GM13976 (cell line): ENCODE measurements at regions not wholly inside any gene's neighbourhood (a gene's known extent, or its start where the extent isn't known, plus 50 kb on each side); places are given as distances from the start of the nearest gene placed in this dataset.
"Not testable (repeated sequence)": the region's sequence is repeated elsewhere in the genome, so short reads cannot be mapped to it uniquely, and the experiment has no call there.

ENCODE experiments used
- DNase-seq: peaks from one replicate; pipeline ENCODE4 v3.0.0; 2012; ENCODE audit warnings: low spot score
- CTCF ChIP-seq: IDR thresholded peaks from 2 replicates; pipeline ENCODE4 v1.5.1; 2012; ENCODE audit warnings: borderline replicate concordance, mild to moderate bottlenecking; ENCODE audit not compliant: insufficient read depth; ENCODE audit errors: extremely low read depth, missing control alignments, control extremely low read depth
- in situ Hi-C: fragments of 300-500 bp; cut with MboI; formaldehyde crosslinking; loops from one replicate; pipeline ENCODE4 v1.12.0; 2022; ENCODE audit warnings: low sequenced_read_pairs, mixed read lengths, inconsistent platforms; ENCODE audit not compliant: unreplicated experiment

GRCh38 chr2:2729246-2729645 is 398.2 kb upstream of the MYT1L start:
- in situ Hi-C loops = no loop called here
- no peak for TF ChIP-seq CTCF
- no peak for DNase-seq

- no peak for TF ChIP-seq CTCF
- DNase-seq = no peak
- in situ Hi-C loops = no loop called here
Measured at GRCh38 chr2:2728635-2729034, 397.6 kb upstream of the MYT1L start.

GRCh38 chr2:2727876-2728511 is 396.9 kb upstream of the MYT1L start:
- no peak for TF ChIP-seq CTCF
- no peak for DNase-seq
- in situ Hi-C loops = no loop called here

GRCh38 chr2:2726163-2726562 is 395.1 kb upstream of the MYT1L start:
- no peak for TF ChIP-seq CTCF
- DNase-seq = no peak
- in situ Hi-C loops = no loop called here

GRCh38 chr2:2723064-2723463 is 392.0 kb upstream of the MYT1L start:
- no peak for DNase-seq
- no peak for TF ChIP-seq CTCF
- in situ Hi-C loops = no loop called here

GRCh38 chr2:2721296-2721835 is 390.3 kb upstream of the MYT1L start:
- TF ChIP-seq CTCF = no peak
- in situ Hi-C loops = no loop called here
- DNase-seq = no peak

GRCh38 chr2:2720806-2721205 is 389.7 kb upstream of the MYT1L start:
- in situ Hi-C loops, DNase-seq: not testable (repeated sequence)
